GM04504 (cell line): ENCODE measurements at regions not wholly inside any gene's neighbourhood (a gene's known extent, or its start where the extent isn't known, plus 50 kb on each side); places are given as distances from the start of the nearest gene placed in this dataset.

Experiments
- DNase-seq: peaks from one replicate; pipeline ENCODE4 v3.0.0-alpha.2; 2012; ENCODE audit warnings: low read depth

DNA sequence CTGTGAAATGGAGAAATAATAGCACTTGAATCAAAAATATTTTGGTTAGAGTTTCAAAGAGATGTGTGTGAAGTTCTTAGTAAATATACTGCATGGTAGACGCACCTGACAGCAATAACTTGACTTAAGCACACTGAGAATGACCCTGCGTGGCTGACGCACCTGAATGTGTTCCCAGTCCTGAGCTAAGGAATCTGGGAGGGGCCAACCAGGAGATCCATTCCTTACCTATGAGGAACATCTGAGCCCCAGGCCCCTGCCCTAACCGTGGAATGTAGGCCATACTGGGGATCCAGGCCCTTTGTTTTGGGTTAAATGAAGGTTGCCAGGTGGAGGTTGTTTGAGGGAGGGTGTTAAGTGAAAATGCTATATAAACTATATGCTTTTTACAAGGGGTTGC, 284.4 kb downstream of the RBM43 start:
- no peak for DNase-seq

- no peak for DNase-seq
Observed at GRCh38 chr2:150976604-150977003, 285.1 kb downstream of the RBM43 start.

- peak; percentile 23 for DNase-seq
Observed at GRCh38 chr2:150974864-150975263, 286.8 kb downstream of the RBM43 start.

GRCh38 chr2:150974234-150974633, 287.4 kb downstream of the RBM43 start:
- no peak for DNase-seq

GRCh38 chr2:150971910-150972309, 289.8 kb downstream of the RBM43 start:
- no peak for DNase-seq

- DNase-seq = no peak
Observed at GRCh38 chr2:150963336-150963735, 298.3 kb downstream of the RBM43 start.

- DNase-seq = no peak
Observed at GRCh38 chr2:150955231-150955630, 306.4 kb downstream of the RBM43 start.

GRCh38 chr2:150946831-150947230, 314.8 kb downstream of the RBM43 start:
- DNase-seq = no peak

DNA sequence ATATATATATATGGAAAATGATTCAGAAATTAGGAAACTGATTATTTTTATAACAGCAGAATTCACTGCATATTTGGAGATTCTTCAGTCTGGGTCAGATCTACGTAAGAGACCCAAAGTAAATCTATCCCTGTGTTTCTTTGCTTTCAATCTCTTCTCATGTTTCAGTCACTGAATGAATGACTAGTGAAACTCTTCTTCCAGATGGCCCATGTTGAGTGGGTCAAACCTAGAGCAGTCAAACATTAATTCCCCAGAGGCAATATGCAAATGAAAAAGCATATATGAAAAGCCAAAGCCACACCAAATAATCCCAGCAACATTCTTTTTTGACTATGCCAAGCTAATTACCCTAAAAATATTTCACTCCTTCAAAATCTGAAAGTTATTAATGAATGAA, 317.3 kb downstream of the RBM43 start:
- DNase-seq = no peak

DNA sequence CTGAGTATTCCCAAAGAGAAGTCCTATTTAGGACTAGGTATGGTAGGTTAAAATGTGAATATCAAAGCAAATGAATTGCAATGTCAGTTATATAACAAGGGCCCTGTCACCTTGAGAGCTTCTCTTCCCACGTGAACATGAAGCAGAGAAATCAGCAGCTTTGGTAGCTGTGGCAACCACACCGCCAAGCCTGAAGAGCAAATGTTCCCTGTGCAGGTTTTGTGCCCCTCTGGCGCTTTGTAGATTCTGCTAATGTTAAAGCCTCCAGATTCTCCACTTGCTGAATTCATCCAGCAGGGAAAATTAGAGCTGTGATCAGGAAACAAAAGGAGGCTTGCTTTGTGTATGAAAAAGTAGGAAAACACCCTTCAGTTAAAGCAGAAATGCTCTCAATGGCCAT, 322.6 kb downstream of the RBM43 start:
- no peak for DNase-seq

GRCh38 chr2:150938527-150938926, 323.1 kb downstream of the RBM43 start:
- peak; percentile 17 for DNase-seq

DNA sequence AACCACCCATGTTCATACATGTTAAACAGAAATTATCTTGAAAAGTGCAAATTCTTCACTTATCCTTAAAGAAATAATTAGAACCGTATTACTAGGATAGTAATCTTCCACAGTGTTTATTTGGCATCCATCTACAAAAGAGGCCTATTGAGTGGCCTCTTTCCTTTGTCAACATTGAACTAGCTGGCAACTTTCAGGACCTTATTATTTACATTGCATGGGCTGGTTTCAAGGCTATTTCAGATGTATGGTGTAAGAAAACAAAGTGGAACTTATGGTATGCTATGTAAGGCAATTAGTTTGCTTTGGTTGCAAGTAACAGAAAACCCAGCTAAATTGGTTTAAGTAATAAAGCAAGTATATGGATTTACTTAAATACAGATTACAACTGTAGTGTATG, 324.6 kb downstream of the RBM43 start:
- DNase-seq = no peak

GRCh38 chr2:150931451-150931850, 330.2 kb downstream of the RBM43 start:
- DNase-seq = no peak

GRCh38 chr2:150925611-150926010, 336.1 kb downstream of the RBM43 start:
- no peak for DNase-seq

GRCh38 chr2:150924878-150925277, 336.8 kb downstream of the RBM43 start:
- DNase-seq = no peak

GRCh38 chr2:150919901-150920300, 341.8 kb downstream of the RBM43 start:
- DNase-seq = no peak

DNA sequence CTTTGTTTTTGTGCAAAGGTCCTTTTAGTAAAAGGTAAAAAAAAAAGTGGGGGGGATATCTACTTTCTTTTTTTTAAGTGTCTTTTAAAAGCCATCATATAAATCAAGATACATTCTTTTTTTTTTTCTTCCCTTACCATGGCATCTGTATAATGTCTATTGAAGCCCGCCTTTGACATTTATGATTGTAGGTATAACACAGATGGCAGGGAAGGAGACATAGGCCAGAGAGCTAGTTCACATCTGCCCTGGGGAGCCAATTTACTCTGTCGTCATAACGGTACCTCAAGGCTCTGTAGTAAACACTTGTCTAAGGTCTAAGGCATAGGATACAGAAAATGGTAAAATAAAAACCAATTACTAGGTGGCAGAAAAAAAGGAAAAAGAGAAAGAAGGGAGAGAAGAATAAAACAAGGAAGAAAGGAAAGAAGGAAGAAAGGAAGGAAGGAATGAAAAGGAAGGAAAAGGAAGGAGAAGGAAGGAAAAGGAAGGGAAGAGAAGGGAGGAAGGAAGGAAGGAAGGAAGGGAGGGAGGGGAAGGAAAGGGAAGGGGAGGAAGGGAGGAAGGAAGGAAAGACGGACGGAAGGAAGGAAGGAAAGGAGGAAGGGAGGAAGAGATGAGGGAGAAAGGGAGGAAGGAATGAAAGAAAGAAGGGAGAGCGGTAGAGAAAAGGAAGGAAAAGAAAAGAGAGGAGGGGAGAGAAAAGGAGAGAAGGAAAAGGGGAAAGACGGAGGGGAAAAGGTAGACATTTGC, 343.5 kb downstream of the RBM43 start:
- DNase-seq = no peak

DNA sequence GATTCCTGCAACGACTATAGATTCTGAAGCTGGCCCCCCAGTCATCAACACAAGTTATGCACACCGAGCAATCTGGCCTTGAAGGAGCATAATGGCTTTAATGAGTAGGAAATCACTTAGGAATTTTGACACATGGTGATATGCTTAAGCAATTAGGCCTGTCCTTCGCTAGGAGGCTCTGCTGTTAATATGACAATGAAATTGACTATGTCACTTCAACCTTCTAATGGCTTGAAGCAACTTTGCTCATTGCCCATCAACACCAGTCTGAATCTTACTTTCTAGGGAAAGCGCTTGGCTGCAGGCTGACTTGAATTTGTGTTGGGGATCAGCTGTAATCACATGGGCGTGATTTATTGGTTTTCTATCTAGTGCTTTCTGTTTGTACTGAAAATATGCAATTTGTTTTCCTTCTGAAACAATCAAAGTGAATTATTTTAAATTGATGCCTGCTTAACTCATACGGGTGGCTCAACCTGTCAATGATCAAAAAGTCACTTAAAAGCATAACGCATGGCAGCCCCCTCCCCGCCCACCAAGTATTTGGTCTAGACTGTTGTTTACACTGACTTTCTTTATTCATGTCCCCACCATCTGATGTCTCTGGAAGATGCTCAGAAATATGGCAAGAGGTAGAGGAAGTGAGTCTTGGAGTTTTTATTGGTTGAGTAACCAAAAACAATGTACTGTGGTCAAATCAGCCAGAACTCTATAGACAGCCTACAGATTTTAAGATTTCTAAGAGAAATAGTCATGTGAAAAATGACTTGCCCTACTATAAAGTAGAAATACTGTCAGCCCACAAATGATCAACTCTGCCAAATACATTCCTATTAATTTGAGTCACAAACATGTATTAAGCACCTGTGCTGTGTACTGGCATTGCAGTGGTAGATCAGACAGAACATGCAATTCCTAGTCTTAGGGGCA, 344.9 kb downstream of the RBM43 start:
- DNase-seq = peak; percentile 26

GRCh38 chr2:150911766-150912280, 349.8 kb downstream of the RBM43 start:
- peak; percentile 90 for DNase-seq

- no peak for DNase-seq
Observed at GRCh38 chr2:150909613-150910012, 352.1 kb downstream of the RBM43 start.

DNA sequence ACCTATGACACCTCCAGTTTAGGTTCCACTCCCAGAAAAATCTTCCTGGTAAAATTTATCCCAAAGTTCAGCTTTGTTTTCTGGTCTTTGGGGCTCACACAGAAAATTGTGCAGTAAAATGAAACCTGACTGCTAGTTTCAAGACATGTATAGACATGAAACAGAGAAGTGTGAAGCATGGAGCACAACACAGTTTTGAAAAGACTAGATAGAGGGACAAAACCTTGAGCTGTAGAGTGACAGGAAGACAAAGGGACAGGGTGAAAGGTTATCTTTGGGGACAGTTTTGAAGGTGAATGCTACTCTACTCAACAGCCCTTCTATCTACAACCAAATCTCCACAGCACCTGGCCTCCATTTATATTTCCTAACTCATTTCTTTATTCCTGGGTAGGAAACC, 352.6 kb downstream of the RBM43 start:
- DNase-seq = no peak

GRCh38 chr2:150907466-150907865, 354.2 kb downstream of the RBM43 start:
- no peak for DNase-seq

- no peak for DNase-seq
Observed at GRCh38 chr2:150903461-150903860, 358.2 kb downstream of the RBM43 start.
